GM21360 (cell line): ENCODE measurements at regions not wholly inside any gene's neighbourhood (a gene's known extent, or its start where the extent isn't known, plus 50 kb on each side); places are given as distances from the start of the nearest gene placed in this dataset.
"Not testable (repeated sequence)": the region's sequence is repeated elsewhere in the genome, so short reads cannot be mapped to it uniquely, and the experiment has no call there.

Experiments
- ATAC-seq: cut with Tn5 transposase; IDR thresholded peaks from one replicate; pipeline ENCODE4 v1.9.1; 2021; ENCODE audit warnings: mild to moderate bottlenecking, moderate library complexity; ENCODE audit not compliant: unreplicated experiment

DNA sequence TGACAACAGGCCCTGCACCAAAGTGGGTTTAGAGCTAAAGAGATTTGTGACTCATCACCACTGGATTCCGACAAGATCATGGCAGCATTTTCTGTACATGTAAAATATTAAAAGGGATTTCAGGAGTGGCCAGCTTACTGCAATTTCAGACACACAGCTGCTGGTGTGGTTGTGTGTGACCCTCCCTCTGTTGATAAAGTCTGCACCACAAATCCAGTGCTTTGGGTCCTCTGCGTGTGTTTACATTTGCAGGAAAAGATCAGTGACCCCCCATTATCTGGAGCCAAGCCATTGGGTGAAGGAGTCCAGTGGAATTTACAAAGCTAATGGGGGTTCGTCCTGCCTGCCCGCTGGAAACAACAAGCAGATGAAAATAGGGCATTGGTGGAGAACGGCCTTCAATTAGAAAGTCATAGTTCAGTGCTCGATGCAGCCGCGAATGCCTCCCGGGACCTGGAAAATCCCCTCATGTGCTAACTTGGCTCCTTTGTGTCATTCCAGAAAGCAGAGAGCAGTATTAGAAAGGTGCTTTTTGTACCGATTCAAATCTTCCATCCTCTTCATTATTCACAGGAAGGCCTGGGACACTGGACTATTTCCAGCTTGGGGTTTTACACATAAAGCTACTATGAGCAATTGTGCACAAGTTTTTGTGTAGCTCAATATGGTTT, 188.5 kb upstream of the TMEM132C start:
- no peak for ATAC-seq

DNA sequence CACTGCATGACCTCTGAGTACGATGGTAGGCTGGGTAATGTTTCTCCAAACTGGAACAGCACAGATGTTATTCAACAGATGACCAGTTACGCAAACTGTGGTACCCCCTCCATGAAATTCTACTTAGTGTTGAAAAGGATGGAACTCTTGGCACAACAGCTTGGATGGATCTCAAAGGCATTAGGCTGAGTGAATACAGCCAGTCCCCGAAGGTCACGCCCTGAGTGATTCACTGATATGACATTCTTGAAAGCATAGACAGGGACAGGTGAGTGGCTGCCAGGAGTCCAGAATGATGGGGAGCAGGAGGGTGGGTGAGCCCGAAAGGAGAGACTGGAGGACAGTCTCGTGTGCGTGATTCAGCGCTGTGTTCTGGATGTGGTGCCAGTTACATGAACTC, 187.5 kb upstream of the TMEM132C start:
- ATAC-seq, result no peak

DNA sequence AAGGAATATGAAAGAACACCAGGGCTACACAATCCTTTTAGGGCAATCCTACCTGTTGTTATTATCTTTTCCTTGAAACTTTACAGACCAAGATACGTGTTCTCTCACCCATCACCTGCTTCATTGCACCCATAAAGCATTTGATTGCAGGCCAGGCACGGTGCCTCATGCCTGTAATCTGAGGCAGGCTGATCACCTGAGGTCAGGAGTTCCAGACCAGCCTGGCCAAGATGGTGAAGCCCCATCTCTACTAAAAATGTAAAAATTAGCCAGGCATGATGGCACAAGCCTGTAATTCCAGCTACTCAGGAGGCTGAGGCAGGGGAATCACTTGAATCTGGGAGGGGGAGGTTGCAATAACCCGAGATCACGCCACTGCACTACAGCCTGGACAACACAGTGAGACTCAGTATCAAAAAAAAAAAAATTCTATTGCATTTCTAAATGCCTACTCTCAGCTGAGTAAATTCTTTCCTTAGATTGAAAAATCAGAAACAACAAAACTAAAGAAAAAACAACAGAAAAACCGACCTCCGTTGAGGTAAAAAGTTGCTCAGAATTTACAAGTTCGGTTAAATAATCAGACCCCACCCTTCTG, 183.7 kb upstream of the TMEM132C start:
- no peak for ATAC-seq

DNA sequence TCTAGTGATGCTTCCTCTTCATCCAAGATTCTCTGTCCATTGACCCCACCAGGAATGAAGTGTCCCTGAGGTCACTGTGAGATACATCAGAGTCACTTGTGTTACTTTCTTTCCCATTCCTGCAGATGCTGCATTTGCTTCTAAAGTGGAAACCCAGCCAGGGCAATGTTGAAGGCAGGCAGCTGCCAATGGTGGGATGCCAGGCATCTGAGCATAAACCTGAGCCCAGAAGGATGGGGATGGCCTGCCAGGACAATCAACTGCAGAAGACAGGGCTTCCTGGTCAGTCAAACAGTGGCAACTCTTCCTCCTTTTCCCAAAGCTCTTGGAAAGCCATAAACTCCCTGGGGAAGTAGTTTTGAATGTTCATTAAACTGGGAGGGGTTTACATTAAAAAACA, 178.0 kb upstream of the TMEM132C start:
- no peak for ATAC-seq

DNA sequence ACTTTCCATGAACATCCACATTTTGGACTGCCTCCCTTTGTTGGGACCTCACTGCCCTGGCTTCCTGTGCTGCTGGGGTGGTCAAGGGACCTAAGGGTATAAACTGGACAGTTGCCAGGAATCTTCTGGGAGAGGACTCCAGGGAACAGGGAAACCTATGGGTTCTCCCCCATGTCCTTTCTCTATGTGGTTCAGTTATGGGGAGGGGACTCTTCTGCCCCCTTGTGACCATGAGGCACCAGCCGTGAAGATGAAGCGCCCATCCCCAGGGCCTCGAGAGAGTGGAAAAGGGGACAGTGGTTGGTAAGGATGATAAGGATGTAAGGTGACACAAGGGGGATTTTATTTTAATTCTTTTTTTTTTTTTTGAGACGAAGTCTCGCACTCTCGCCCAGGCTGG, 177.0 kb upstream of the TMEM132C start:
- no peak for ATAC-seq

DNA sequence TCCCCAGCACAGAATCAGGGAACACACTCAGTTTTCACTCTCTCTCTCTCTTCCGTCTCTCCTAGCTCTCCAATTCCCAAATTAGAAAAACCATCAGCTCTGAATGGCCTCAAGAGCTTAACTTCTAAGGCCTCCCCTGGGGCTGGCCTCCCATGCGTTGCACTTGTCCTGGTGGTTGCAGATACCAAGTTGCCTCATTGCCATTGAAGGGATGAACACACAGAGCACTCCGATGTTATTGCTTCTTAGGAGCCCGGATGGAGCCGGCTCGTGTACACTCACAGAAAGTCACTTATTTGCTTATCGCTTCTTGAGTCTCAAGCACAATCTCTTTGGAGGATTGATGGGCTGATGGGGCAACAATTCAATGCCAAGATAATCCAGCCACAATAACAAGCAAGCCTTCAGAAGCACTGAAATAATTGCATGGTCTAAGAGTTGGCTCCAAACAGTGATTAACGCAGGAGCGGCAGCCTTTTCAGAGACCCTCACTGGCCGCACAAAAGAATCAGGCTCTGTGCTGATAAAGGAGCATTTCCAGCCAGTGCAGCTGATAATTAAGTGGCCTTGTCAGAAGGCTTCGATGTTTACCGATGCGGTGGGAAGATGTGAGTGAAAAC, 175.8 kb upstream of the TMEM132C start:
- no peak for ATAC-seq

DNA sequence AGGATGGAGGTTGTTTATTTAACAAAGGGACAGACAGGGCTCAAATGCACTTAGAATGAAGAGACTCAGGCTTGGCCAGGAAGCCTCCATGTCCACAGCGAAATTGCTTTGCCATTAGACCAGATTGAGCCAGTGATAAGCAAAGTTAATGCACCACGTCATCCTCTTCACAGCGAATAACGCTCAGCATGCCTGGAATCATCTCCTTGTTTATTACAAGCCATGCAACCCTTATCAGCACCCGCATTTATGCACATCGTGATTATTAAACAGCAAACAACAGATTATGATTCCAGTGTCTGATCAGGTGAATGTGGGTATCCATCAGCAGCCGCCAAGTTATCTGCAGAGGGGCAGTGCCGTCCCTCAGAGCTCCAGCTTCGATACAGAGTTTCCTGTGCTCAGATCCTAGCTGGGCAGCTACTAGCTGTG, 175.0 kb upstream of the TMEM132C start:
- no peak for ATAC-seq

DNA sequence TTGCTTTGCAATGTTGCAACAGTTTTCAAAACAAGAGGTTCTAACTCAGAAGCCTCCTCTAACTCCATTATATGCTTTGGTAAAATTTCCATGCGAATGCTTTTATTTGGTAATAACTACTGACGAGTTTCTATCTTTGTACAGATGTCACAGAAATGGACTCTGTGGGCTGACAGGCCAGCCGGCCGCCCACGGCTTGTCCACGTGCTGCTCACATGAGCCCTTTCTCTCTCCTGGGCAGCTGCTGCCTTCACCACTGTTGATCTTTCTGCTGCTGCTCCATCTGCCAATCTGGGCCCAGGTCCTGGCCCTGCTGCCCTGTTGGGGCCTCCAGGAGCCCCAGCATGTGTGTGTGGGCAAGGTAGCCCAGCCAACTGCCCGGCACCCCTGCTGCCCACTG, 168.2 kb upstream of the TMEM132C start:
- ATAC-seq, result no peak

DNA sequence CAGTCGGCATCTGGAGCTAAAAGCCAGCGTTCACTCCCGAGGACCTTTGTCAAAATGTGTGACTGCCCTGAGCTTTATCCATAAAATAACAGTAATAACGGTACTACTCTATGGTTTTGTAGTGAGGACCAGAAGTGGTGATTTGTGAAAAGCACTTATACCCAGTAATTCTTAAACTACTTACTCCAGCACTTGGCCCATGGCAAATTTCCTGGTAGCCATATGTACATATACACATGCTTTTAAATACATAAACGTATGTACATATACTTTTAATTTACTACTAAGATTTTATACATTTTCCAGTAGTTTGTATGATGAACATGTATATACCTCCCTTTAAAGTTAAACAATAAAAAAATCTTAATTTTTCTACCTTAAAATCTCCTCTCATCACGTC, 163.8 kb upstream of the TMEM132C start:
- no peak for ATAC-seq

DNA sequence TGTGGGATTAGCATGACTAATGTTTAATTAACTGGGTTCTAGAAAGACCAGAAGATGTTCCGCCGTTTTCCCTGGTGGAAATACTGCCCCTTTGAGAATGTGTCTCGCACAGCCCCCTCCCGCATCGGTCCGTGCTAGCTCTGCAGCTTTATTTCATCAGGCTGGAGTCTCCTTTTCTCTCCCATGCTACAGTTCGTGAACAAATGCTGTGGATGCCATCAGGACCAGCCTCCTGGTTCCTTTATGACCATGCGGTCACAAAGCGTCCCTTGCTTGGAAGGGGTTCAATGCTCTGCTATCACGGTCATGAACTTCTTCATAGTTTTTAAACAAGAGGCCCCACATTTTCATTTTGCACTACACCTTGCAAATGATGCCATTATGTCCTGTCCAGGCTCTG, 157.7 kb upstream of the TMEM132C start:
- no peak for ATAC-seq

DNA sequence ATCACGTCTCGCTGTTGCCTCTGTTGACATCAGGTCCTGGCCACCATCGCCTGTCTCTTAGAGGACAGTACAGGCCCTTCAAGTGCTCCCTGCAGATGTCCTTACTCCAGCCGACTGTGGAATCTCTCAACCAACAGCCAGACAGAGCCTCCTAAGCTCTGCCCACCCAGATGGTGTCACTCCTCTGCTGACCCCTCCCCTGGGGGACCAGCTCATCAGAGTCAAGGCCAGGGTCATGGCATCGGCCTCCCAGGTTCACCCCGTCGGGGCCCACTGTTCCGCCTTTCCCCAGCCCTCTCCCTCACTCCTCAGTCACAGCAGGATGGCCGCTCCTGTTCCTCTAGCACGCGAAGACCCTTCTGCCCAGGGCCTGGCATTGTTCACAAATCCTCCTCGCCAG, 157.3 kb upstream of the TMEM132C start:
- ATAC-seq, result no peak

DNA sequence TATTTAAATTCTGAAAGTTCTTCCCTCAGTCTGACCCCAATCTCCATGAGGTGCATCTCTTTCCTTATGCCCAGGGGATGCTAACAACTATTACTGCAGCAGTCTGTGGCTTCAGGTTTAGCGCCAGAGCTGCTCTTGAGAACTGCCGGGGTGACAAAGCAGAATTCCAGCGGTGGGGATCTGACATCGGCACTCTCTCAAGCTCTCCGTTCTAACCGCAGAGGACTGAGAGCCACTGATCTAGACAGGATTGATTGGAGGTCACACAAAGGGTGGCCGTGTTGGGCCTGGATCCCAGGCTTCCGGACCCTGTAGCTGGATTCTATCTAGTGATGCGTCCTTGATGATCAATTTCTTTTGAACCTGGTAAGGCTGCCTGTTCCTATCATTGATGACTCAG, 155.6 kb upstream of the TMEM132C start:
- no peak for ATAC-seq

DNA sequence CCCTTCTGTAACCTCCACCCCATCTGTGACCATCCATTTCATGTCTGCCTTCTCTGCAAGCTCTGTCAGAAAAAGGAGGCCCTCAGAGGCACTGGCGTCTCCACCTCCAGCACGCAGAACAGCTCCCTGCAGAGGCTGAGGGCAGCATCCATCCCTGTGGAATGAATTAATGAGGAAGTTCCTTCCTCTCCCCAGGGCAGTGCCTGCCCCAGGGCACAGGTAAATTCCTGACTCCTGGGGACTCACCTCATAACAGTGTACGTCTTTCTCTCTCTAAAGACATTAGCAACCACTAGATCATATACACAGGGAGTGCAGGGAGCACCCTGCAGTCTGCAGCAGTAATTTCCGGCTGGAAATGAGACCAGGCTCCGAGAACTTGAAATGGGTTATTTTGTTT, 155.0 kb upstream of the TMEM132C start:
- no peak for ATAC-seq

DNA sequence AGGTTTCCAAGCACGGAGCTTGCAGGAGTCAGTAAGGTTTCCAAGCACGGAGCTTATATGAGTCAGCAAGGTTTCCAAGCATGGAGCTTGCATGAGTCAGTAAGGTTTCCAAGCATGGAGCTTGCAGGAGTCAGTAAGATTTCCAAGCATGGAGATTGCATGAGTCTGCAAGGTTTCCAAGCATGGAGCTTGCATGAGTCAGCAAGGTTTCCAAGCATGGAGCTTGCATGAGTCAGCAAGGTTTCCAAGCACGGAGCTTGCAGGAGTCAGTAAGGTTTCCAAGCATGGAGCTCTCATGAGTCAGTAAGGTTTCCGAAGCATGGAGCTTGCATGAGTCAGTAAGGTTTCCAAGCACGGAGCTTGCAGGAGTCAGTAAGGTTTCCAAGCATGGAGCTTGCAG, 153.7 kb upstream of the TMEM132C start:
- not testable (repeated sequence) for ATAC-seq

DNA sequence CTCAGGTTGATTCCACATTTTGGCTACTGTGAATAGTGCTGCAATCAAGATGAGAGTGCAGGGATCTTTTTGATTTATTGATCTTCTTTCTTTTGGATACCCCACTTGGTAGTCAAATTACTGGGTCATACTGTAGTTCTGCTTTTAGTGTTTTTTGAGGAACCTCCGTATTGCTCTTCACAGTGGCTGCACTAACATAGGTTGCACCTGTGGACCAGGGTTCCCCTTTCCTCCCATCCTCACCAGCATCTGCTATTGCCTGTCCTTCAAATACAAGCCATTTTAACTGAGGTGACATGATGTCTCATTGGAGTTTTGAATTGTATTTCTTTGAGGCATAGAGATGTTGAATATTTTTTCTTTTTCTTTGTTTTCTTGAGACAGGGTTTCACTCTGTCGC, 152.5 kb upstream of the TMEM132C start:
- ATAC-seq, result no peak

DNA sequence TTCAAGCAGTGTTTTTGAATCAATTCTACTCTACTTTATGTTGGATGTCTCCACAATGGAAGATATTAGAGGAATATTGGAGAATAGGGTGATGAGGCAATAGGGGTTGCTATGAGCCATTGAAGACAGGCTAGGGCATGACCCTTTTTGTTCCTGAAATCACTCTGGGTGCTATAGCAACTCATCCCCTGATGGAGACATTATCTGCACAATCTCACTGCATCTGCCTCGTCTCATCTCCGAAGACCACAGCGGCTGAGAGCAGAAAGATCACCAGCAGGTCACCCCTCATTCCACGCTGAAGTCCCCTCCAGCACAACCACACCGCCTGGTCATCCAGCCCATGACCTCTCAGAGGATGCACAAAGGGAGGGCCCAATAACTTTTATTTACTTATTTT, 150.4 kb upstream of the TMEM132C start:
- ATAC-seq, result no peak

DNA sequence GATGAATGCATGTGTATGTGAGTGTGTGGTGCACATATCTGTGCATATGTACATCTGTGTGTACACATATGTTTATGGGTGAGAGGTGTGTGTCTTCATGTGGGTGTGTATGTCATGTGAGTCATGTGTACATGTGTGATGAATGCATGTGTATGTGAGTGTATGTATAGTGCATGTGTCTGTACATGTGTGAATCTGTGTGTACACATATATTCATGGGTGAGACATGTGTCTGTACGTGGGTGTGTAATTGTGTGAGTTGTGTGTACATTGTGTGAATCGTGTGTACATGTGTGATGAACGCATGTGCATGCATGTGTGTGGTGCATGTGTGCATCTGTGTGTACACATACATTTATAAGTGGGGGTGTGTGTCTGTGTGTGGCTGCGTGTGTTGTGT, 146.9 kb upstream of the TMEM132C start:
- ATAC-seq, result no peak

DNA sequence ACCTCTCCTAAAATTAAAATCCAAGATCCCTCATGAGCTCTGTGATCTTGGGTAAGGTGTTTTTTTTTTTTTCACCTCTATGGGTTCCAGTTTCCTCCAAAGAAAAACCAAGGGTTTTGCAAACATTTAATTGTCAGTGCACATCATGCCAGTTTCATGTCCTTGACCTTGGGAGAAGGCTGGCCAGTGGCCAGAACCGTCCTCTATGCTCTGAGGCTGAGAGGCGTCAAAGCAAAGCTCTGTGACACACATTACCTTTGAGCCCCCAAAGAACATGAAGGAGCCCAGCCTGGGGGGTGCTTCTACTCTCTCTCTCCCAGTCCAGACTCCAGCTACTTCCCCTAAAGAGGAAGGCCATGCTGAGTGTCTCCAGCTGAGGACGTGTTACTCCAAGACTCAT, 145.5 kb upstream of the TMEM132C start:
- no peak for ATAC-seq

DNA sequence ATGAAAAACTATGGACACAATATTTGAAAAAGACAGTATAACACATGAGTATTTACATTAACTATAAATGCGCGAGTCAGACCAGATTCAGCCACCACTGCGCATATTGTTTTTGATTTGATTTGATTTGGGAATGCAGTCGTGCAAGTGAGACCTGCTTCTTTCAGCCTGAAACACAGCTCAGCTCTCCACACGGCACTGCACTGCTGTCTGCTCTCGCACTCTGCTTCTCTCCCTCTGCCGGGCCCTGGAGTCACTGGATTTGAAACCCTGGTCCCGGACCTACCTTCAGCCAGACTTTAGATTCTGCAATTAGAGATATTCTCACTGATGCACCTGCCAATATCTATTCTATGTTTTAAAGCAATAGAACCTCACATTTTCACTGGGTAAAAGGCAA, 143.9 kb upstream of the TMEM132C start:
- no peak for ATAC-seq

DNA sequence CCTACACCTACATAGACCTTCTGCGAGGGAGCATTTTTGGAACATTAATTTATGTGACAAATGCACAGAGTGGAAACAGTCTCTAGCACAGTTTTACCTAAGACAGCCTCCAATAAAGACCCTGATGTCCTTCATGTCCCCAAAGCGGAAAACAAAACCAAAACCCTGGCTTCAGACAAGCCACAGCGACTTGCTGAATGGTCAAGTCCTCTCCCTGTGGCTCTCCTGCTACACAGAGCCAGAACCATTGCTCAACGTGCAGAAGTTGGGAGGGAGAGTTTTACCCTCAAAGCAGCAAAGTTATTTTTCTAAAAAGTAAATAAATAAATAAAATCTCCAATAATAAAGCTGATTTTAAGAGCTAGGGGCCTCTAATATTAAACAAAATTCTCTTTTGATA, 135.0 kb upstream of the TMEM132C start:
- no peak for ATAC-seq

DNA sequence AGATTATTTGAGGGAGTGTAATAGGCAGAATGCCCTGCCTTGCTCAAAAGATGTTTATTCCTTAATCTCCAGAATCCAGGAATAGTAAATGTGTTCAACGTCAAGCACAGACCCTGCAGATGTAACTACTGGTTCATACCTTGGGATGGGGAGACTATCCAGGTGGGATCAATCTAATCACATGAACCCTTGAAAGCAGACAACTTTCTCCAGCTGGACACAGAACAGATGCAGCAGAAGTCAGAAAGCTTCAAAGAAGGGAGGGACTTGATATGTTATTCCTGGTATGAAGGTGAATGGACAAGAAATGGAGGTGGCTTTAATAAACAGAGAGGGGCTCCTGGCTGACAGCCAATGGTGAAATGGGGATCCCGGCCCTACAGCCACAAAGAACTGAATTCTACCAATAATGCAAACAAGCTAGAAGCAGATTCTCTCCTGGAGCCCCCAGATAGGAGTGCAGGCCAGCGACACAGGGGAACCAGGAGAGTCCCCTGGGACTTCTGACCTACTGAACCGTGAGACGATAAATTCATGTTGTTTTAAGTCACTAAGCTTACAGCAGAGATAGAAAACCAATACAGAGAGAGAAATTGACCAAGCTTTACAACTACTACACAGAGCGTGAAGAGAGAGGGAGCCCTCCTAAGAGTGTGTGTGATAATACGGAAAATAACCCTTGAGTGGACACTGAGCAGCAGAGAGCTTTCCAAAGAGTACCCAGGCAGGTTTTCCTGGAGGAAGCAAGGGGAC, 133.5 kb upstream of the TMEM132C start:
- ATAC-seq, result no peak

DNA sequence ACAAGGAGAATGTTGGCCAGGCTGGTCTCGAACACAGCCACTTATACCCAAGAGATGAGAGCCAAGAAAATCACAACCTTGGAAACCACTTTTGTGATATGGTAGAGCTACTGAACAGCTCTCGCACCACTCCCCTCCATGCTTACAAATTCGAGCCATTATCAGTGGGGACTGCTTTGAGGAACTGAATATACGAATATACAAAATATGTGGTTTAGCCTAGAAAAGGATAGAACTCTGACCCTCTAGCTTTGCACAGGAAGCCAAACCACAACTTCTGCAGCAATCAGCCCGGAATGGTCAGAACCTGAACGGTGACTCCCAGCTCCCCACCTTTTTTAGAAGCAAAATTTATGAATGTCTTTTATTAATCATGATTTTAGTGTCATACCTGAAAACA, 129.8 kb upstream of the TMEM132C start:
- ATAC-seq, result peak; percentile 72
